Parathyroid adenoma (tissue), 2 donors: ENCODE measurements at regions not wholly inside any gene's neighbourhood (a gene's known extent, or its start where the extent isn't known, plus 50 kb on each side); places are given as distances from the start of the nearest gene placed in this dataset.

ENCODE experiments used
- H2AFZ ChIP-seq: fragments of 300-600 bp; sonication (generic); one replicate; pipeline ENCODE4 v1.7.0; 2017; ENCODE audit warnings: antibody characterized with exemption, mild to moderate bottlenecking
- H3K27ac ChIP-seq: fragments of 300-600 bp; sonication (generic); one replicate; pipeline ENCODE4 v1.7.0; 2017
- H3K27me3 ChIP-seq: fragments of 300-600 bp; sonication (generic); one replicate; pipeline ENCODE4 v1.7.0; 2017; ENCODE audit warnings: low read length; ENCODE audit not compliant: control insufficient read depth, insufficient read depth
- H3K36me3 ChIP-seq: fragments of 300-600 bp; sonication (generic); one replicate; pipeline ENCODE4 v1.7.0; 2017; ENCODE audit warnings: low read length; ENCODE audit not compliant: control insufficient read depth, insufficient read depth
- H3K4me1 ChIP-seq: fragments of 300-600 bp; sonication (generic); one replicate; pipeline ENCODE4 v1.7.0; 2017; ENCODE audit warnings: control low read depth
- H3K4me2 ChIP-seq: fragments of 300-600 bp; sonication (generic); one replicate; pipeline ENCODE4 v1.7.0; 2017; ENCODE audit warnings: low read length
- H3K4me3 ChIP-seq: fragments of 300-600 bp; sonication (generic); one replicate; pipeline ENCODE4 v1.7.0; 2017; ENCODE audit warnings: low read depth, low read length
- H3K79me2 ChIP-seq: fragments of 300-600 bp; sonication (generic); one replicate; pipeline ENCODE4 v1.7.0; 2017; ENCODE audit warnings: control low read depth
- H3K9ac ChIP-seq: fragments of 300-600 bp; sonication (generic); one replicate; pipeline ENCODE4 v1.7.0; 2017; ENCODE audit warnings: mild to moderate bottlenecking
- H3K9me3 ChIP-seq: fragments of 300-600 bp; sonication (generic); one replicate; pipeline ENCODE4 v1.7.0; 2017; ENCODE audit warnings: low read length; ENCODE audit not compliant: control insufficient read depth
- TF ChIP-seq, protein P1 (sequence below): fragments of 300-600 bp; sonication (generic); IDR thresholded peaks from one replicate; pipeline ENCODE4 v1.7.0; 2017; ENCODE audit warnings: antibody characterized with exemption, mild to moderate bottlenecking
- donor health status: primary hyperparathyroidism.

DNA sequence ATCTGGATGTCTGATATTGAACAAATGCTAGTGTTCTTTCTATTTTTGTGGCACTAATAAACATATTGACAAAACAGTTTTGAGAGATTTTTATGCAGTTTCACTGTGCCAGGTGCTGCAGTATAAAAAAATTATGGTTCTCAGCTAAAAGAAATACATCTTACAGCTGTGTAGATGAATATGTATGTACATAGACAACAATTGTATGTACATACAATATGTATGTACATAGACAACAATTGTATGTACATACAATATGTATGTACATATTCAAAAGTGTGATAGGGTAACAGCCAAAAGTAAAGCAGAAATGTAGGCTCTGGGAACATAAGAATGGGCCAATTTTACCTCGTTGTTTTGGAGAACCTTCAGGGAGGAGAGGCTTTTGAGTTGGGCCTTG, 390.0 kb upstream of the RPS6KA3 start:
- TF ChIP-seq, protein P1, sequence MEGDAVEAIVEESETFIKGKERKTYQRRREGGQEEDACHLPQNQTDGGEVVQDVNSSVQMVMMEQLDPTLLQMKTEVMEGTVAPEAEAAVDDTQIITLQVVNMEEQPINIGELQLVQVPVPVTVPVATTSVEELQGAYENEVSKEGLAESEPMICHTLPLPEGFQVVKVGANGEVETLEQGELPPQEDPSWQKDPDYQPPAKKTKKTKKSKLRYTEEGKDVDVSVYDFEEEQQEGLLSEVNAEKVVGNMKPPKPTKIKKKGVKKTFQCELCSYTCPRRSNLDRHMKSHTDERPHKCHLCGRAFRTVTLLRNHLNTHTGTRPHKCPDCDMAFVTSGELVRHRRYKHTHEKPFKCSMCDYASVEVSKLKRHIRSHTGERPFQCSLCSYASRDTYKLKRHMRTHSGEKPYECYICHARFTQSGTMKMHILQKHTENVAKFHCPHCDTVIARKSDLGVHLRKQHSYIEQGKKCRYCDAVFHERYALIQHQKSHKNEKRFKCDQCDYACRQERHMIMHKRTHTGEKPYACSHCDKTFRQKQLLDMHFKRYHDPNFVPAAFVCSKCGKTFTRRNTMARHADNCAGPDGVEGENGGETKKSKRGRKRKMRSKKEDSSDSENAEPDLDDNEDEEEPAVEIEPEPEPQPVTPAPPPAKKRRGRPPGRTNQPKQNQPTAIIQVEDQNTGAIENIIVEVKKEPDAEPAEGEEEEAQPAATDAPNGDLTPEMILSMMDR = no peak
- Histone ChIP-seq H2AFZ (no peak overlapping the region), H3K9me3 (no peaks in the 10 kb centered on the region), H3K36me3 (no peaks in the 10 kb centered on the region), H3K9ac (no peak overlapping the region), H3K4me3 (no peak overlapping the region), H3K4me2 (no peak overlapping the region), H3K27me3 (no peaks in the 10 kb centered on the region), H3K27ac (no peak overlapping the region), H3K4me1 (no peaks in the 10 kb centered on the region), H3K79me2 (no peaks in the 10 kb centered on the region)

DNA sequence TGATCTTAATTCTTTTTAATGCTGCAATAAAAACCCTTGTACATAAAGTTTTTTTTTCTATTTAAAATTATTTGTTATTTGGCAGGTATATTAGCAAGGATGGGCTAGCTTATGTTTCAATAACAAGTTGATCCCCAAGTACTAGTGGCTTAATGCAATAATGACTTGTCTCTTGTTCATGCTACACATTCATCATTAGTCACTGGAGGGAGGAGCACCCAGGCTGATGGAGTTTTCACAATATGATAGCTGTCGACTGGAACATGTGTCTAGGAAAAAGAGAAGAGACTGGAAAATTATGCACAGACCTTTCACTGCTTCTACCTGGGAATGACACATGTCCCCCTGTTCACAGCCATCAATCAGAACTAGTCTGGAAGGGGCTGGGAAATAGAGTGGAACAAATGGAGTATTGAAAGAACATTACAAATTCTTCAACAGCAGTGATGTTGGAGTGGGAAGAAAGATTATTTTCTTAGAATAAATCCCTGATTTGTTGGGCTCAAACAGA, 387.9 kb upstream of the RPS6KA3 start:
- H3K4me2 ChIP-seq = no peak overlapping the region
- no peak overlapping the region for H3K4me3 ChIP-seq
- no peaks in the 10 kb centered on the region for H3K27me3 ChIP-seq
- H3K79me2 ChIP-seq = no peaks in the 10 kb centered on the region
- no peak overlapping the region for H2AFZ ChIP-seq
- no peaks in the 10 kb centered on the region for H3K4me1 ChIP-seq
- TF ChIP-seq, protein P1 = no peak
- H3K9ac ChIP-seq = no peak overlapping the region
- no peak overlapping the region for H3K27ac ChIP-seq
- H3K36me3 ChIP-seq = no peaks in the 10 kb centered on the region
- no peaks in the 10 kb centered on the region for H3K9me3 ChIP-seq

DNA sequence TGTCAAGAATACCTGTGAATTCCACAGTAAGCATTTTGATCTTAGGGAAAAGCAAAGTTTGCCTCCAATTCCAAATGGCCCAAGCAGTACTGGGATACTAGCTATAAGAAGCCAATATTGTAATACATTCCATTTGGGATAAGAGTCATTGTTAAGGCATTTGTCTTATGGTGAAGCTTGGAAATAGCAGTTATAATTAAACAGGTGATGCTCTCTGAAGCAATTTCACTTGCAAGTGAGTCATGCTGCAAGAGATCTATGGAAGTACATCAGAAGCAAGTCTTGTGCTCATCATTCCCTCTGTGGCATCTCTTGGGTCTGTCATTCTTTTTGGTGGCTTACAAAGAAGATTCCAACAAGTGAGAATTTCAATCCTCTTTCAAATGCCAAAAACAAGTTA, 386.4 kb upstream of the RPS6KA3 start:
- Histone ChIP-seq H3K4me1 (no peaks in the 10 kb centered on the region), H3K27ac (no peak overlapping the region), H3K9me3 (no peaks in the 10 kb centered on the region), H2AFZ (no peak overlapping the region), H3K4me2 (no peak overlapping the region), H3K9ac (no peak overlapping the region), H3K36me3 (no peaks in the 10 kb centered on the region), H3K27me3 (no peaks in the 10 kb centered on the region), H3K4me3 (no peak overlapping the region), H3K79me2 (no peaks in the 10 kb centered on the region)
- TF ChIP-seq, protein P1 = no peak

DNA sequence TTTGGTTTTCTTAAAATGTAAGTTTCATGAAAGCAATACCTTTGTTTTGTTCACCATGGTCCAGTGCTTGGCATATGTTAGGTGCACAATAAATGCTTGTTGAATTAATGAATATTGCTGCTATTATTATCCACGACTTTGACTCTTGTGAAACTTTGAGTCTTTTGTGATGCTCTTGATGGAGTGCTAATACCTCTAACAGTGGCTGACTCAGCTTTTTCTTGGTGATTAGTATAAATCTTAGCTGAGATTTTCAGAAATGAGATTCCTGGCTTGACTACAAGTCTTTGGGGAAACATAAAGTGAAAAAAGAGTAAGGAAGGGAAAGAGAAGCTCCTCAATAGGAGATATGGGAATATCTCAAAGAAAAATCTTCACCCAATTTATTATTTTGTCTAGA, 375.2 kb upstream of the RPS6KA3 start:
- H3K27me3 ChIP-seq = no peaks in the 10 kb centered on the region
- H2AFZ ChIP-seq = no peak overlapping the region
- TF ChIP-seq, protein P1 = no peak

DNA sequence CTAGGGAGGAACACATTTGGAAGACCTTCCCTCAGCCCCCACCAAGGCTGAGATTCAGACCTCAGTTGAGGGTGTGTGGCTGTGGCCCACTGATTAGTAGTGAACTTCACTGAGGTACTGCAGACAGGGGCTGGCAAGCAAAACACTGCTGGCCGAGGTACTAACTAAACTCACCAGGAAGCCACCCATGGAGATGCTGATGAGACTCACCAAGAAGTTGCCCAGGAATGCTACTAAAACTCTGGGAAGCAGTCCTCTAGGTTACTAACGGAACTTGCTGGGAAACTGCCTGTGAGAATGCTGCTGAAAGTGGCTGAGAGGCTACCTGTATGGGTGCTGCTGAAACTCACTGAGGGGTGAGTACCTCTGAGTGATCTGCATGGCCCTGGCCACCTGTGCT, 372.4 kb upstream of the RPS6KA3 start:
- Histone ChIP-seq H3K9ac (no peak overlapping the region), H3K79me2 (no peaks in the 10 kb centered on the region), H3K4me2 (no peak overlapping the region), H3K27me3 (no peaks in the 10 kb centered on the region), H2AFZ (no peak overlapping the region), H3K9me3 (no peaks in the 10 kb centered on the region), H3K36me3 (no peaks in the 10 kb centered on the region), H3K4me1 (no peaks in the 10 kb centered on the region), H3K27ac (no peak overlapping the region), H3K4me3 (no peak overlapping the region)
- TF ChIP-seq, protein P1 = no peak

More for the DNA sequence above, 375.2 kb upstream of the RPS6KA3 start:
- no peaks in the 10 kb centered on the region for H3K4me1 ChIP-seq
- H3K4me2 ChIP-seq = no peak overlapping the region
- H3K4me3 ChIP-seq = no peak overlapping the region
- H3K79me2 ChIP-seq = no peaks in the 10 kb centered on the region
- no peak overlapping the region for H3K27ac ChIP-seq
- no peaks in the 10 kb centered on the region for H3K36me3 ChIP-seq
- no peaks in the 10 kb centered on the region for H3K9me3 ChIP-seq
- H3K9ac ChIP-seq = no peak overlapping the region
